ENCODE measurements at regions not wholly inside any gene's neighbourhood (a gene's known extent, or its start where the extent isn't known, plus 50 kb on each side); places are given as distances from the start of the nearest gene placed in this dataset.

DNA sequence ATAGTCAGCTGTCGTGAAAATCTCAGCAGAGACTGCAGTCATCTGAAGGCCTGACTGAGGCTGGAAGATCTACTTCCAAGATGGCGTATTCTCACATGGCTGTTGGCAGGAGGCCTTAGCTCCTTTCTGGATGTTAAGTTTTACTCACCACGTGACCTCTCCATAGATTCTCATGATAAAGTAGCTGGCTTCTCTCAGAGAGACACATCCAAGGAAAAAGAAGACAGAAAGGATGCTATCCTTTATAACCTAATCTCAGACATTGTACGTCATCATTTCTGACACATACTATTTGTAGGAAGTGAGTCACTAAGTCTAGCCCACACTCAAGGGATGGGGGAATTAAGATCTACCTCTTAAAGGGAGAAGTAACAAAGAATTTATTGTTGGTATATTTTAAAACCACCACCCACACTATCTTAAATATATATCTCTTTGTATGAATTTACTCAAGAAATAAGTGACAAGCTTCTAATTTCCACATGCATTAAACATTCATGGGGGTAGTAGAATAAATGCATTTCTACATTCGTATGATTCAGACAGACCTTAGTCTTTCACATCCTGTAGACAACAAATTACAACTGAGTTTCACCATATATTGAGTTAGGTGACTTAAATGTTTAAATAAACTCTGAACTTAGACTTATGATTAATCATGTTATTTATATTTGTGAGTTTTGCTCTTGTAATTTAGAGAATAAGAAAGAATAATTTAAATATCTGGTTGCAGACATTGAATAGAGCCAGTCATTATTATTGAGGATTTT is 411.0 kb downstream of the LRIG3 start:
- H3K4me1 ChIP-seq (ENCODE audit: insufficient read depth, low read length) = no peaks in the 10 kb centered on the region
- 92% methylated on average over 3 of the region's 5 CpGs for WGBS
- no peaks in the 10 kb centered on the region for H3K36me3 ChIP-seq (ENCODE audit: insufficient read depth, low read length)
- H3K4me3 ChIP-seq (ENCODE audit: low read length) = no peak overlapping the region
- H3K9me3 ChIP-seq (ENCODE audit: insufficient read depth, low read depth, low read length) = peaks cover 5% of the 10 kb centered on the region; the same call in 1 of the 2 replicates
- H3K9ac ChIP-seq (ENCODE audit: low read depth, low read length) = no peak overlapping the region
- H3K27ac ChIP-seq (ENCODE audit: low read depth, low read length) = no peak overlapping the region
- no peaks in the 10 kb centered on the region for H3K27me3 ChIP-seq (ENCODE audit: insufficient read depth, low read length)

DNA sequence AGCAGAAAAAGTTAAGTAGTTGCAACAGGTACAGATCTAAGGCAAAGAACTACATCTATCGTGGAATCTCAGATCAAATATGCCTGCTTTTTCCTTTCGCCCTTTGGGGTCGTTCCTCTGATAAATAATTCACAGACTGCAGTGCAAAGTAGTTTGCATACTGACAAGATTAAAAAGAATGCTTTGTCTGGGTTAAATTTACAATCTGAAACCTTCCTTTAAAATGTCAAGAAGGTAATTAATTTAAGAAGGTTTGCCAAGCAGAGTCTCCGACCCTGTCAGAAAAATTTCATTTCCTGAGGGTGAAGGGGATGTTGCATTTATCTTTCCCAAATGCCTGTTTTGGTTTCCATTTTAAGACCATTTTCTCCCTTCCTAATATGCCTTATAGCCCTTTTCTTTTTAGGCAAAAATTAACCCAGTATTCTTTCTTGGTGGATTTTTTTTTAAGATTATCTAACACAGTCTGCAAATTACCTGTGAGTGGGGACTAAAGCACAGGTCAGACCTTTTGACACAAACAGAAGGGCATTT is 406.9 kb downstream of the LRIG3 start:
- H3K9ac ChIP-seq (ENCODE audit: low read depth, low read length) = no peak overlapping the region
- no peak overlapping the region for H3K27ac ChIP-seq (ENCODE audit: low read depth, low read length)
- H3K27me3 ChIP-seq (ENCODE audit: insufficient read depth, low read length) = no peaks in the 10 kb centered on the region
- WGBS = 83% methylated on average over 4 of the region's 4 CpGs
- H3K36me3 ChIP-seq (ENCODE audit: insufficient read depth, low read length) = no peaks in the 10 kb centered on the region
- no peaks in the 10 kb centered on the region for H3K4me1 ChIP-seq (ENCODE audit: insufficient read depth, low read length)
- H3K4me3 ChIP-seq (ENCODE audit: low read length) = no peak overlapping the region
- peaks cover 16% of the 10 kb centered on the region; the same call in 1 of the 2 replicates for H3K9me3 ChIP-seq (ENCODE audit: insufficient read depth, low read depth, low read length)

GRCh38 chr12:58513852-58514251 is 406.5 kb downstream of the LRIG3 start:
- Histone ChIP-seq H3K9ac (ENCODE audit: low read depth, low read length) (no peak overlapping the region), H3K27me3 (ENCODE audit: insufficient read depth, low read length) (no peaks in the 10 kb centered on the region), H3K4me3 (ENCODE audit: low read length) (no peak overlapping the region), H3K4me1 (ENCODE audit: insufficient read depth, low read length) (no peaks in the 10 kb centered on the region), H3K27ac (ENCODE audit: low read depth, low read length) (no peak overlapping the region), H3K36me3 (ENCODE audit: insufficient read depth, low read length) (no peaks in the 10 kb centered on the region), H3K9me3 (ENCODE audit: insufficient read depth, low read depth, low read length) (peaks cover 17% of the 10 kb centered on the region; the same call in 1 of the 2 replicates)
- 87% methylated on average over 4 of the region's 4 CpGs for whole genome bisulfite sequencing

- Histone ChIP-seq H3K36me3 (ENCODE audit: insufficient read depth, low read length) (no peaks in the 10 kb centered on the region), H3K27ac (ENCODE audit: low read depth, low read length) (no peak overlapping the region), H3K27me3 (ENCODE audit: insufficient read depth, low read length) (no peaks in the 10 kb centered on the region), H3K9ac (ENCODE audit: low read depth, low read length) (no peak overlapping the region), H3K9me3 (ENCODE audit: insufficient read depth, low read depth, low read length) (peaks cover 14% of the 10 kb centered on the region; the same call in 1 of the 2 replicates), H3K4me1 (ENCODE audit: insufficient read depth, low read length) (no peaks in the 10 kb centered on the region), H3K4me3 (ENCODE audit: low read length) (no peak overlapping the region)
- WGBS = 100% methylated on average over 1 of the region's 1 CpG
Observed at GRCh38 chr12:58519839-58520238, 400.5 kb downstream of the LRIG3 start.

DNA sequence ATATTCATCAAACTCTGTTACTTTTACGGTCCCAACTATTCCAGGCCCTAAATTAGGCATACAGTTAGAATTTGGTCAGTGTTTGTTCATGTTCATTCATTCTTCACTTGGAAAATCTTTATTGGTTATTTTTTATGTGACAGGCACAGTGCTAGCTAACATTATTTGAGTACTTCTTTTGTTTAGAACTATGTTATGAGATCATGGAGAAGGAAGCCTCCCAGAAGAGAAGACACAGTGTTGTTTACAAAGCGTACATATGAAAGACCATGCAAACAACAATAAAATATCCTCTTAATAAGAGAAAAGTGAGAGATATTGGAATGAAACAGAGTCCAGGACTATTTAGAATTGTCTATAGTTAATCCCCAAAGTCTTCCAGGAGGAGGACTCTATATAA is 399.2 kb downstream of the LRIG3 start:
- H3K4me3 ChIP-seq (ENCODE audit: low read length) = no peak overlapping the region
- no peak overlapping the region for H3K9ac ChIP-seq (ENCODE audit: low read depth, low read length)
- no peak overlapping the region for H3K27ac ChIP-seq (ENCODE audit: low read depth, low read length)
- H3K36me3 ChIP-seq (ENCODE audit: insufficient read depth, low read length) = no peaks in the 10 kb centered on the region
- H3K9me3 ChIP-seq (ENCODE audit: insufficient read depth, low read depth, low read length) = peaks cover 14% of the 10 kb centered on the region; the same call in 1 of the 2 replicates
- no peaks in the 10 kb centered on the region for H3K27me3 ChIP-seq (ENCODE audit: insufficient read depth, low read length)
- 86% methylated on average over 1 of the region's 2 CpGs for WGBS
- no peaks in the 10 kb centered on the region for H3K4me1 ChIP-seq (ENCODE audit: insufficient read depth, low read length)

DNA sequence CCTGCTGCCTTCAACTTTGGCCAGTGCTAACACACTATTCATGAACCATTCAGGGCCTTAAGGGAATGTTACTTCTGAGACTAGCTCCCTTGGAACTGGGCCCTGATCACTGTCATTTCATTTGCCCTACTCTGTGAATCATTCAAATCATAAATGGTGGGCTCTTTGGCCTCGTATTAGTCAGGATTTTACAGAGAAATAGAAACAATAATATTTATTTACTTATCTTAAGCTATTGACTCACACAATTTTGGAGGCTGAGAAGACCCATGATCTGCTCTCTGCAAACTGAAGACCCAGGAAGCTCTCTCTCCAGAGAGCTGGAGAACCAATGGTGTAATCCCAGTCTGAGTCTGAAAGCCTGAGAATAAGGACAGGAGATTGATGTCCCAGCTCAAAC is 398.5 kb downstream of the LRIG3 start:
- no peaks in the 10 kb centered on the region for H3K36me3 ChIP-seq (ENCODE audit: insufficient read depth, low read length)
- no peak overlapping the region for H3K4me3 ChIP-seq (ENCODE audit: low read length)
- WGBS = no CpG with 5 or more reads among the region's 1 CpG
- H3K9ac ChIP-seq (ENCODE audit: low read depth, low read length) = no peak overlapping the region
- H3K27me3 ChIP-seq (ENCODE audit: insufficient read depth, low read length) = no peaks in the 10 kb centered on the region
- H3K9me3 ChIP-seq (ENCODE audit: insufficient read depth, low read depth, low read length) = peaks cover 14% of the 10 kb centered on the region; the same call in 1 of the 2 replicates
- H3K27ac ChIP-seq (ENCODE audit: low read depth, low read length) = no peak overlapping the region
- H3K4me1 ChIP-seq (ENCODE audit: insufficient read depth, low read length) = no peaks in the 10 kb centered on the region

DNA sequence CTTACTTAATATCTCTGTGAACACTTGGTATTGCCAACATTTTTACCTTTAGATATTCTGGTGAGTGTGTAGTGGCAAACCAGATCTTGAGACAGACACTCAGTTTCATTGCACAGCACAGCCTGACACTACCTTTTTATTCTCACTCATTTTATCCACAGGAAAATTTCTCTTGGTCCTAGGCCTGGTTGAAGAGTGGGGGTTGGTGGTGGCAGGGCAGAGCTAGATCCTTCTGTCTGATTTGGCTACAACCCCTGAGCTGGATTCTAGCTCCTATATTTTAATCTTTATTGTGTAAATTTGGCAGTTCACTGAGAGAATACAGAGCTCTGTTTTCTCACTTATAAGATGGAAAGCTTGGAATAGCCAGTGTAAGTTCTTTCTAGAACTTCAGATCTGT is 396.9 kb downstream of the LRIG3 start:
- H3K36me3 ChIP-seq (ENCODE audit: insufficient read depth, low read length) = no peaks in the 10 kb centered on the region
- H3K27me3 ChIP-seq (ENCODE audit: insufficient read depth, low read length) = no peaks in the 10 kb centered on the region
- H3K9ac ChIP-seq (ENCODE audit: low read depth, low read length) = no peak overlapping the region
- H3K9me3 ChIP-seq (ENCODE audit: insufficient read depth, low read depth, low read length) = peaks cover 3% of the 10 kb centered on the region; the same call in 1 of the 2 replicates
- H3K4me1 ChIP-seq (ENCODE audit: insufficient read depth, low read length) = no peaks in the 10 kb centered on the region
- H3K4me3 ChIP-seq (ENCODE audit: low read length) = no peak overlapping the region
- H3K27ac ChIP-seq (ENCODE audit: low read depth, low read length) = no peak overlapping the region

DNA sequence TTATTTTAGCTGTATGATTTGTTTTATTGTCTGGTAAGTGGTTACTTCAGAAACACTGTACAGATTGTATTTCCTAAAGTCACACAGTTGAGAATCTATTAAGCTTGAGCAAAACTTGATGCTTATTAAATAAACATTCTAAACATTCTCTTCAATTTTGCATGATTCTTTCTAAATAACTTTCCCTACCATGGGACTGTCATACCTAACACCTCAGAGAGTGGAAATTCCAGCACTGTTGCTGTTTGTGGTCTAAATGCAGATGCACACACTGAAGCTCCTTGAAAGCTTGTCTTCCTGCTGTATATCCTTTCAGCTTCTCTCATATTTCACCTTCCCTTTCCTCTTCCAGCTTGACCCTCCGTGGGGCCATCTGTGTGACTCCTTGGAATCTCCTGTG is 392.0 kb downstream of the LRIG3 start:
- H3K27ac ChIP-seq (ENCODE audit: low read depth, low read length) = no peak overlapping the region
- no peaks in the 10 kb centered on the region for H3K27me3 ChIP-seq (ENCODE audit: insufficient read depth, low read length)
- no peaks in the 10 kb centered on the region for H3K9me3 ChIP-seq (ENCODE audit: insufficient read depth, low read depth, low read length)
- 0% methylated on average over 1 of the region's 1 CpG for WGBS
- H3K9ac ChIP-seq (ENCODE audit: low read depth, low read length) = no peak overlapping the region
- no peak overlapping the region for H3K4me3 ChIP-seq (ENCODE audit: low read length)
- H3K36me3 ChIP-seq (ENCODE audit: insufficient read depth, low read length) = no peaks in the 10 kb centered on the region
- H3K4me1 ChIP-seq (ENCODE audit: insufficient read depth, low read length) = no peaks in the 10 kb centered on the region

DNA sequence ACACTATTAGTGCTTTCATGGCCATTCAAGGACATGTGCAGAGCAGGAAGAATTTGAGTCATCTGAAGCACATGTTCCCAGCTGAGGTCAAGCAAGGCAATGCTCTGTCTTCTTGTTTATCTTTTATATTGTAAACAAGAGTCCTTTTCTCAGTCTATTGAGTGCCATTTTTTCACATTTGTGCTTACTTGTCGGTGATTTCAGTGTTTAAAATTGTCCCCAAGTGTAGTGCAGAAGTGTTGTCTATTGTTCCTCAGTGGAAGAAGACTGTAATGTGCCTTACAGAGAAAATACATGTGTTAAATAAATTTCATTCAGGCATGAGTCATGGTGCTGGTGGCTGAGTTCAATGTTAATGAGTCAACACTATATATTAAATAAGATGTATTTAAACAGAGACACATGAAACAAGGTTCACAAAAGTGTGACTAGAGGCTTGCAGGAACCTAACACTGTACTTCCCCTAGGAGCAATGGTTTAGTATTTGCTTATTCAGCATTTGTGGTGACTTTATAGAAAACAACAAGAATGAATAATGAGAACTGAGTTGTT is 391.1 kb downstream of the LRIG3 start:
- H3K4me3 ChIP-seq (ENCODE audit: low read length) = no peak overlapping the region
- H3K4me1 ChIP-seq (ENCODE audit: insufficient read depth, low read length) = no peaks in the 10 kb centered on the region
- no peaks in the 10 kb centered on the region for H3K36me3 ChIP-seq (ENCODE audit: insufficient read depth, low read length)
- no peaks in the 10 kb centered on the region for H3K9me3 ChIP-seq (ENCODE audit: insufficient read depth, low read depth, low read length)
- no peak overlapping the region for H3K27ac ChIP-seq (ENCODE audit: low read depth, low read length)
- 100% methylated on average over 1 of the region's 1 CpG for WGBS
- H3K27me3 ChIP-seq (ENCODE audit: insufficient read depth, low read length) = no peaks in the 10 kb centered on the region
- H3K9ac ChIP-seq (ENCODE audit: low read depth, low read length) = no peak overlapping the region

DNA sequence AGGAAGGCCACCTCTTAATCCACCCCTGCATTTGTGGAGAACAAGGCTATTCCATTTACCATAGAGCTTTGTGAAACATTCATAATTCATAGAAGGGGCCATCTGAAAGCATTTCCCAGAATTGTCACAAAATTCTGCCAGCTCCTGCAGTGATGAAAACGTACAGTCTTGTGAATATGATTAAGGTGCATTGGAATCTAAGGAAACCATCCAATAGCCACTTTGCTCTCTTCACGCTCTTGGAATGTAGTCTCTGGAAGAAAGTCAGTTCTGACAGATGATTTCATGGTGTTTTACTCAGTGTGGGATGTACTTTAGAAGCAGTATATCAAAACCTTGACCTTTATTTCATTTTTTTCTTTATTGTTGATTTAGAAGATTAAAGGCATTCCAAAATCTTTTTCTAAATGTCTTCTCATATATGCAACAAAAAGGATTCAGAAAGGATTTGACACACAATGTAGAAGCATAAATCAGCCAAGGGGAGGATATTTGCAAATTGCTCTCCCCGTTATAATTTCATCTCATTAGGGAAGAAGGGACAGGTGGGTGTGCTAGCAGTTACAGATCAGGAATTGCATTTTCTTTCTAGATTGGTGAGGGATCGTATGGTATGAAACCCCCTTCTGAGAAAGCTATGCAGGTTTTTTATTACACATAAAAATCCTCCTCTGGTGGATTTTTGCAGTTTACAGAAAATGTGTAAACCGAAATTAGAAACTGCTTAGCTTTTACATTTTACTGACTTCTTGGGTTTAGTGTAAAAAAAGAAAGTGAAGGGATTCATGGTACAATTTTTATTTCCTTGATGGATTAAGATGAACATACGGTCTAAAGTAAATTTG is 390.2 kb downstream of the LRIG3 start:
- H3K9me3 ChIP-seq (ENCODE audit: insufficient read depth, low read depth, low read length) = no peaks in the 10 kb centered on the region
- H3K27me3 ChIP-seq (ENCODE audit: insufficient read depth, low read length) = no peaks in the 10 kb centered on the region
- no peaks in the 10 kb centered on the region for H3K4me1 ChIP-seq (ENCODE audit: insufficient read depth, low read length)
- H3K4me3 ChIP-seq (ENCODE audit: low read length) = no peak overlapping the region
- H3K27ac ChIP-seq (ENCODE audit: low read depth, low read length) = no peak overlapping the region
- H3K36me3 ChIP-seq (ENCODE audit: insufficient read depth, low read length) = no peaks in the 10 kb centered on the region
- H3K9ac ChIP-seq (ENCODE audit: low read depth, low read length) = no peak overlapping the region
- WGBS = 95% methylated on average over 5 of the region's 6 CpGs

- Histone ChIP-seq H3K27ac (ENCODE audit: low read depth, low read length) (no peak overlapping the region), H3K9me3 (ENCODE audit: insufficient read depth, low read depth, low read length) (no peaks in the 10 kb centered on the region), H3K27me3 (ENCODE audit: insufficient read depth, low read length) (no peaks in the 10 kb centered on the region), H3K9ac (ENCODE audit: low read depth, low read length) (no peak overlapping the region), H3K4me3 (ENCODE audit: low read length) (no peak overlapping the region), H3K36me3 (ENCODE audit: insufficient read depth, low read length) (no peaks in the 10 kb centered on the region), H3K4me1 (ENCODE audit: insufficient read depth, low read length) (peaks cover 3% of the 10 kb centered on the region; the same call in 1 of the 2 replicates)
- 100% methylated on average over 1 of the region's 2 CpGs for WGBS
Observed at GRCh38 chr12:58530742-58531062, 389.6 kb downstream of the LRIG3 start.
